Liver (tissue), 7 donors: ENCODE measurements at regions not wholly inside any gene's neighbourhood (a gene's known extent, or its start where the extent isn't known, plus 50 kb on each side); places are given as distances from the start of the nearest gene placed in this dataset.

Source experiments
- DNase-seq: peaks from one replicate; pipeline ENCODE4 v3.0.0-alpha.2; 2017; ENCODE audit warnings: low spot score
- H3K27ac ChIP-seq, 2 donors: one replicate each; pipeline ENCODE4 v1.7.0; 2013; ENCODE audit warnings: inconsistent platforms in 2 of 2, low read length in 2 of 2, control low read depth in 1 of 2, low read depth in 1 of 2, mild to moderate bottlenecking in 1 of 2
- H3K27me3 ChIP-seq, 4 donors: one replicate each; pipeline versions ENCODE4 v1.6.1 to v1.7.0; 2013; ENCODE audit warnings: low read length in 3 of 4, inconsistent platforms in 1 of 4, mild to moderate bottlenecking in 1 of 4, moderate library complexity in 1 of 4; ENCODE audit not compliant: control insufficient read depth in 4 of 4, insufficient read depth in 4 of 4
- H3K36me3 ChIP-seq, 4 donors: one replicate each; pipeline versions ENCODE4 v1.6.1 to v1.7.0; 2013; ENCODE audit warnings: low read length in 3 of 4, mild to moderate bottlenecking in 3 of 4, low read depth in 1 of 4, moderate library complexity in 1 of 4; ENCODE audit not compliant: control insufficient read depth in 4 of 4, insufficient read depth in 3 of 4
- H3K4me1 ChIP-seq, 4 donors: one replicate each; pipeline versions ENCODE4 v1.6.1 to v1.7.0; 2013; ENCODE audit warnings: low read length in 3 of 4, mild to moderate bottlenecking in 3 of 4, moderate library complexity in 1 of 4; ENCODE audit not compliant: control insufficient read depth in 4 of 4, insufficient read depth in 4 of 4
- H3K4me3 ChIP-seq, 3 donors: one replicate each; pipeline versions ENCODE4 v1.6.1 to v1.7.0; 2013; ENCODE audit warnings: low read length in 3 of 3, control low read depth in 1 of 3, low read depth in 1 of 3, mild to moderate bottlenecking in 1 of 3
- H3K9ac ChIP-seq, 2 donors: one replicate each; pipeline ENCODE4 v1.7.0; 2013; ENCODE audit warnings: low read length in 2 of 2, mild to moderate bottlenecking in 2 of 2, moderate library complexity in 2 of 2, control low read depth in 1 of 2, low read depth in 1 of 2
- H3K9me3 ChIP-seq, 4 donors: one replicate each; pipeline versions ENCODE4 v1.6.1 to v1.7.0; 2013; ENCODE audit warnings: low read length in 3 of 4; ENCODE audit not compliant: control insufficient read depth in 4 of 4
- ATF3 ChIP-seq: IDR thresholded peaks from 2 replicates; pipeline ENCODE4 v1.6.1; 2016; ENCODE audit warnings: antibody characterized with exemption
- HNF4G ChIP-seq: IDR thresholded peaks from 2 replicates; pipeline ENCODE4 v1.6.1; 2016; ENCODE audit warnings: antibody characterized with exemption
- JUND ChIP-seq, 2 donors: IDR thresholded peaks; 2 replicates each; pipeline ENCODE4 v1.6.1; 2016; ENCODE audit warnings: antibody characterized with exemption in 2 of 2
- MAX ChIP-seq: IDR thresholded peaks from 2 replicates; pipeline ENCODE4 v1.6.1; 2016; ENCODE audit warnings: antibody characterized with exemption
- NR2F2 ChIP-seq: IDR thresholded peaks from 2 replicates; pipeline ENCODE4 v1.6.1; 2016; ENCODE audit warnings: antibody characterized with exemption
- RAD21 ChIP-seq, 2 donors: IDR thresholded peaks; 2 replicates each; pipeline ENCODE4 v1.6.1; 2016; ENCODE audit warnings: antibody characterized with exemption in 2 of 2, mild to moderate bottlenecking in 2 of 2
- REST ChIP-seq: IDR thresholded peaks from 2 replicates; pipeline ENCODE4 v1.6.1; 2016; ENCODE audit warnings: antibody characterized with exemption, mild to moderate bottlenecking
- RXRA ChIP-seq, 2 donors: IDR thresholded peaks; 2 replicates each; pipeline ENCODE4 v1.6.1; 2017 to 2018; ENCODE audit warnings: antibody characterized with exemption in 2 of 2, mild to moderate bottlenecking in 1 of 2
- SP1 ChIP-seq: IDR thresholded peaks from 2 replicates; pipeline ENCODE4 v1.6.1; 2018; ENCODE audit warnings: antibody characterized with exemption, mild to moderate bottlenecking
- YY1 ChIP-seq: IDR thresholded peaks from 2 replicates; pipeline ENCODE4 v1.6.1; 2016; ENCODE audit warnings: antibody characterized with exemption, mild to moderate bottlenecking
- ZBTB33 ChIP-seq: IDR thresholded peaks from 2 replicates; pipeline ENCODE4 v1.6.1; 2016; ENCODE audit warnings: antibody characterized with exemption
- WGBS: extraction: QIAGEN DNeasy Blood & Tissue Kit; methylation state at CpG from one replicate; pipeline ENCODE4 v1.1.7; 2013; 5-methylcytosine and 5-hydroxymethylcytosine counted together
- donor health status: healthy.
- donor health status: healthy.
- donor health status: healthy.
- donor health status: healthy.

- TF ChIP-seq ZBTB33: no peak
- no peak for TF ChIP-seq RAD21 (IDR thresholded peaks at IDR 0.05)
- no peak for TF ChIP-seq JUND (IDR thresholded peaks at IDR 0.05)
- TF ChIP-seq HNF4G: no peak
- TF ChIP-seq YY1: no peak
- no peak for TF ChIP-seq NR2F2
- no peak for TF ChIP-seq MAX
- TF ChIP-seq RXRA (IDR thresholded peaks at IDR 0.05): no peak
These were observed 189.9 kb downstream of the PLPP4 start (continued) for GRCh38 chr10:120646738-120647456.

GRCh38 chr10:120650705-120651399 lies 193.8 kb downstream of the PLPP4 start:
- Histone ChIP-seq H3K27ac (no peak overlapping the region), H3K4me1 (no peaks in the 10 kb centered on the region), H3K36me3 (no peaks in the 10 kb centered on the region), H3K9me3 (no peaks in the 10 kb centered on the region), H3K27me3 (peaks cover 0 to 6% (median 0%) of the 10 kb centered on the region in 4 donors), H3K9ac (no peak overlapping the region), H3K4me3 (no peak overlapping the region)
- WGBS: 72% methylated on average over 7 of the region's 7 CpGs
- no peak for TF ChIP-seq ATF3
- no peak for TF ChIP-seq MAX
- no peak for TF ChIP-seq HNF4G
- TF ChIP-seq REST: no peak
- no peak for TF ChIP-seq RAD21 (IDR thresholded peaks at IDR 0.05)
- no peak for TF ChIP-seq NR2F2
- TF ChIP-seq SP1: no peak
- no peak for TF ChIP-seq JUND (IDR thresholded peaks at IDR 0.05)
- no peak for TF ChIP-seq ZBTB33
- no peak for DNase-seq
